Upper lobe of right lung (tissue), 1 donor: ENCODE measurements at regions not wholly inside any gene's neighbourhood (a gene's known extent, or its start where the extent isn't known, plus 50 kb on each side); places are given as distances from the start of the nearest gene placed in this dataset.
"Not testable (repeated sequence)": the region's sequence is repeated elsewhere in the genome, so short reads cannot be mapped to it uniquely, and the experiment has no call there.

Experiments used
- ATAC-seq: fragments of 200-7000 bp; cut with Tn5 transposase; one replicate; pipeline ENCODE4 v1.9.1; 2020; ENCODE audit warnings: mild to moderate bottlenecking, moderate library complexity
- DNase-seq: peaks from one replicate; pipeline ENCODE4 v3.0.0-alpha.2; 2020
- H3K27ac ChIP-seq: fragments of 200-600 bp; one replicate; pipeline ENCODE4 v1.8.0; 2022
- H3K27me3 ChIP-seq: fragments of 200-600 bp; one replicate; pipeline ENCODE4 v1.8.0; 2022; ENCODE audit warnings: mild to moderate bottlenecking
- H3K36me3 ChIP-seq: fragments of 200-600 bp; one replicate; pipeline ENCODE4 v1.8.0; 2022
- H3K4me1 ChIP-seq: fragments of 200-600 bp; one replicate; pipeline ENCODE4 v1.8.0; 2022
- H3K4me3 ChIP-seq: fragments of 200-600 bp; one replicate; pipeline ENCODE4 v1.8.0; 2022; ENCODE audit warnings: mild to moderate bottlenecking
- H3K9me3 ChIP-seq: fragments of 200-600 bp; one replicate; pipeline ENCODE4 v1.8.0; 2022
- CTCF ChIP-seq: fragments of 200-600 bp; IDR thresholded peaks from one replicate; pipeline ENCODE4 v1.8.0; 2022; ENCODE audit warnings: antibody characterized with exemption
- intact Hi-C: fragments of 100-400 bp; cut with DNase I; formaldehyde crosslinking; loops from one replicate; pipeline ENCODE4 v1.11.0; 2022
- donor health status: DM: no; HTN: yes; CAD: no; lungs with severe emphysema.

- intact Hi-C loops, result no loop called here
- Histone ChIP-seq H3K9me3 (no peaks in the 10 kb centered on the region), H3K27me3 (no peaks in the 10 kb centered on the region), H3K36me3 (no peaks in the 10 kb centered on the region), H3K4me3 (no peak overlapping the region), H3K27ac (no peak overlapping the region), H3K4me1 (no peaks in the 10 kb centered on the region)
- no peak for TF ChIP-seq CTCF
- ATAC-seq, result no peak
- DNase-seq, result no peak
These were observed 508.4 kb downstream of the NFIB start for GRCh38 chr9:13805546-13805945.

- Histone ChIP-seq H3K9me3 (no peaks in the 10 kb centered on the region), H3K27ac (no peak overlapping the region), H3K4me3 (no peak overlapping the region), H3K36me3 (no peaks in the 10 kb centered on the region), H3K27me3 (no peaks in the 10 kb centered on the region), H3K4me1 (no peaks in the 10 kb centered on the region)
- ATAC-seq, result no peak
- intact Hi-C loops, result no loop called here
- TF ChIP-seq CTCF, result no peak
- DNase-seq, result no peak
These were observed 509.4 kb downstream of the NFIB start for GRCh38 chr9:13804532-13804931.

GRCh38 chr9:13800776-13801175, 513.2 kb downstream of the NFIB start:
- H3K27me3 ChIP-seq, result no peaks in the 10 kb centered on the region
- no peak overlapping the region for H3K4me3 ChIP-seq
- no peak for ATAC-seq
- no peaks in the 10 kb centered on the region for H3K36me3 ChIP-seq
- no peak for TF ChIP-seq CTCF
- intact Hi-C loops, result no loop called here
- H3K27ac ChIP-seq, result no peak overlapping the region
- peaks cover 5% of the 10 kb centered on the region for H3K9me3 ChIP-seq
- no peaks in the 10 kb centered on the region for H3K4me1 ChIP-seq
- DNase-seq, result no peak

- intact Hi-C loops, DNase-seq, ATAC-seq: not testable (repeated sequence)
These were observed 516.2 kb downstream of the NFIB start for GRCh38 chr9:13797701-13798100.

GRCh38 chr9:13791816-13792215, 512.3 kb upstream of the MPDZ start:
- no peak for TF ChIP-seq CTCF
- no peak overlapping the region for H3K4me3 ChIP-seq
- no peaks in the 10 kb centered on the region for H3K36me3 ChIP-seq
- no peaks in the 10 kb centered on the region for H3K9me3 ChIP-seq
- H3K4me1 ChIP-seq, result no peaks in the 10 kb centered on the region
- ATAC-seq (no peak), DNase-seq (no peak)
- no peaks in the 10 kb centered on the region for H3K27me3 ChIP-seq
- intact Hi-C loops, result no loop called here
- H3K27ac ChIP-seq, result no peak overlapping the region

More at GRCh38 chr9:13797701-13798100, 516.2 kb downstream of the NFIB start:
- not testable (repeated sequence) for H3K9me3 ChIP-seq, H3K27ac ChIP-seq, H3K4me3 ChIP-seq, H3K4me1 ChIP-seq, H3K27me3 ChIP-seq, H3K36me3 ChIP-seq

GRCh38 chr9:13790055-13790454, 510.6 kb upstream of the MPDZ start:
- no peak for TF ChIP-seq CTCF
- ATAC-seq (no peak), DNase-seq (no peak)
- no peak overlapping the region for H3K4me3 ChIP-seq
- H3K27me3 ChIP-seq, result no peaks in the 10 kb centered on the region
- no peaks in the 10 kb centered on the region for H3K4me1 ChIP-seq
- intact Hi-C loops, result no loop called here
- no peaks in the 10 kb centered on the region for H3K9me3 ChIP-seq
- no peak overlapping the region for H3K27ac ChIP-seq
- H3K36me3 ChIP-seq, result no peaks in the 10 kb centered on the region
